ENCODE measurements at regions not wholly inside any gene's neighbourhood (a gene's known extent, or its start where the extent isn't known, plus 50 kb on each side); places are given as distances from the start of the nearest gene placed in this dataset.

GRCh38 chr9:28892538-28892937 lies 1319.3 kb upstream of the C9orf72 start:
- Histone ChIP-seq H3K27ac (no peak overlapping the region), H3K27me3 (ENCODE audit: low read depth) (no peaks in the 10 kb centered on the region), H3K36me3 (no peaks in the 10 kb centered on the region), H3K4me3 (no peak overlapping the region), H3K9me3 (no peaks in the 10 kb centered on the region), H3K4me1 (no peaks in the 10 kb centered on the region)
- ATAC-seq (no peak), DNase-seq (no peak)
- intact Hi-C loops (cut with DNase I) = no loop called here
- TF ChIP-seq CTCF (IDR thresholded peaks at IDR 0.05) = no peak

- Histone ChIP-seq H3K36me3 (no peaks in the 10 kb centered on the region), H3K4me3 (no peak overlapping the region), H3K9me3 (no peaks in the 10 kb centered on the region), H3K4me1 (no peaks in the 10 kb centered on the region), H3K27me3 (ENCODE audit: low read depth) (no peaks in the 10 kb centered on the region), H3K27ac (no peak overlapping the region)
- ATAC-seq (peak in 1 of 2 donors; percentile 27), DNase-seq (no peak)
- intact Hi-C loops (cut with DNase I) = no loop called here
- TF ChIP-seq CTCF (IDR thresholded peaks at IDR 0.05) = no peak
These were observed 1326.0 kb upstream of the C9orf72 start for GRCh38 chr9:28899267-28899666.

GRCh38 chr9:28899926-28900325 lies 1326.6 kb upstream of the C9orf72 start:
- H3K9me3 ChIP-seq = no peaks in the 10 kb centered on the region
- no peak overlapping the region for H3K27ac ChIP-seq
- intact Hi-C loops (cut with DNase I) = no loop called here
- ATAC-seq (peak in 1 of 2 donors; percentile 27), DNase-seq (peak; percentile 28)
- no peak overlapping the region for H3K4me3 ChIP-seq
- no peaks in the 10 kb centered on the region for H3K27me3 ChIP-seq (ENCODE audit: low read depth)
- no peak for TF ChIP-seq CTCF (IDR thresholded peaks at IDR 0.05)
- no peaks in the 10 kb centered on the region for H3K4me1 ChIP-seq
- no peaks in the 10 kb centered on the region for H3K36me3 ChIP-seq

GRCh38 chr9:28900406-28900805 lies 1327.1 kb upstream of the C9orf72 start:
- Histone ChIP-seq H3K4me3 (no peak overlapping the region), H3K27ac (no peak overlapping the region), H3K4me1 (no peaks in the 10 kb centered on the region), H3K9me3 (no peaks in the 10 kb centered on the region), H3K36me3 (no peaks in the 10 kb centered on the region), H3K27me3 (ENCODE audit: low read depth) (no peaks in the 10 kb centered on the region)
- TF ChIP-seq CTCF (IDR thresholded peaks at IDR 0.05) = no peak
- no peak for DNase-seq
- peak in 1 of 2 donors; percentile 21 for ATAC-seq
- intact Hi-C loops (cut with DNase I) = no loop called here

- TF ChIP-seq CTCF (IDR thresholded peaks at IDR 0.05) = no peak
- intact Hi-C loops (cut with DNase I) = no loop called here
- no peak for DNase-seq
- Histone ChIP-seq H3K9me3 (no peaks in the 10 kb centered on the region), H3K4me3 (no peak overlapping the region), H3K36me3 (no peaks in the 10 kb centered on the region), H3K4me1 (no peaks in the 10 kb centered on the region), H3K27ac (no peak overlapping the region), H3K27me3 (ENCODE audit: low read depth) (no peaks in the 10 kb centered on the region)
- no peak for ATAC-seq
These were observed 1336.2 kb upstream of the C9orf72 start for GRCh38 chr9:28909526-28909925.

- ATAC-seq = no peak
- intact Hi-C loops (cut with DNase I) = no loop called here
- no peaks in the 10 kb centered on the region for H3K4me1 ChIP-seq
- no peaks in the 10 kb centered on the region for H3K36me3 ChIP-seq
- H3K27me3 ChIP-seq (ENCODE audit: low read depth) = no peaks in the 10 kb centered on the region
- no peaks in the 10 kb centered on the region for H3K9me3 ChIP-seq
- H3K27ac ChIP-seq = no peak overlapping the region
- no peak for DNase-seq
- no peak for TF ChIP-seq CTCF (IDR thresholded peaks at IDR 0.05)
- H3K4me3 ChIP-seq = no peak overlapping the region
These were observed 1339.3 kb upstream of the C9orf72 start for GRCh38 chr9:28912621-28913020.
